HG03097 (cell line): ENCODE measurements at regions not wholly inside any gene's neighbourhood (a gene's known extent, or its start where the extent isn't known, plus 50 kb on each side); places are given as distances from the start of the nearest gene placed in this dataset.
"Not testable (repeated sequence)": the region's sequence is repeated elsewhere in the genome, so short reads cannot be mapped to it uniquely, and the experiment has no call there.

Experiments used
- ATAC-seq: cut with Tn5 transposase; IDR thresholded peaks from one replicate; pipeline ENCODE4 v1.9.1; 2021; ENCODE audit not compliant: unreplicated experiment, low FRiP score

DNA sequence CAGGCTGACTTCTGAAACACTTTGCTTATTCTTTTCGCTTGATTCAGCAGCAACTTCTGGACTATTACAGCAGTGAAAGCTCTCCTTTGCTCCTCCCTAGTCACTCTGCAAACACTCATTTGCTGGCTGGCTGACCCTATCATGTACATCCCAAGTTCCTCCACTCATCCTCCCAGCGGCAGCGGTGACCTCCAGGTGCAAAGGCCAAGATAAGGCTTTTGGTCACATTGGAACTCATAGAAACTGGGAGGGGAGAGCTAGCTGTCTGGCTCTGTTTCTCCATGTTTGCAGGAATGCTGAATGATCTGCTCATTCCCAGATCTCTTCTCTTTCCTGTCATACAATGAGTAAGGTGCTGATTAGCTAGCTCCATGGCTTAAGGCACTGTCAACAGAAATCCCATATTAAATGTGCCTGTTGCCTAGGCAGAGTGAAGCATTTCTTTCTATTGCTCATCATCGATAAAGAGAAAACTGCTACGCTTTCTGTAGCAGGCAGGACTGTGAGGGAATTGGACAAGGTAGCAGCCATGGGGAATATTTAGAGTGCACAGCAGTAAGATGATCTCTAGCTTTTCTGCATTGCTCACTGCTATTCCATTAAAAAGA, 250.5 kb upstream of the PDE4D start:
- ATAC-seq, result no peak

DNA sequence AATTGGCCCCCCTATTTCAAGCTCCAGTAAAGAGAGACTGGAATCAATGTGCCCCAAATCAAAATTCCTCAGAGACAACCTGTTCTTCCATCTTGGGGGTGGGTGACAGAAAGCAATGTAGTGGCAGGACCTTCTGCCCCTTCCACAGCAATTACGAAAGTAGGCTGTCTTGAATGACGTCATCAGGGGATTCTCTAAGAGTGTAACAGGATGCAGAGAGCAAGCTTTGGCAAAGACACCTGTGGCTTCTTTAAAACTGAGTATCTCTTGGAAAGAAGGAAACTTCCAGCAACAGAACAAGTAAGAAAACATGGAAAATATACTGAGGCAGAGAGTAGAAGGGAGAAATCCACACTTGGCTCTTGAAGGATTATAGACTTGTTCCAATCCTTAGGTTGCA, 247.6 kb upstream of the PDE4D start:
- ATAC-seq, result no peak

DNA sequence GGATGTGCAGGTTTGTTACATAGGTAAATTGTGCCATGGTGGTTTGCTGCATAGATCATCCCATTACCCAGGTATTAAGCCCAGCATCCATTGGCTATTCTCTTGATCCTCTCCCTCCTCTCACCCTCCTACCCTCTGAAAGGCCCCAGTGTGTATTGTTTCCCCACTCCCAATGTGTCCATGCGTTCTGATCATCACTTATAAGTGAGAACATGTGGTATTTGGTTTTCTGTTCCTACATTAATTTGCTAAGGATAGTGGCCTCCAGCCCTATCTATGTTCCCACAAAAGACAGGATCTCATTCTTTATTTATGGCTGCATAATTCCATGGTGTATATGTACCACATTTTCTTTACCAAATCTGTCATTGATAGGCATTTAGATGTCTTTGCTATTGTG, 243.3 kb upstream of the PDE4D start:
- ATAC-seq, result no peak

DNA sequence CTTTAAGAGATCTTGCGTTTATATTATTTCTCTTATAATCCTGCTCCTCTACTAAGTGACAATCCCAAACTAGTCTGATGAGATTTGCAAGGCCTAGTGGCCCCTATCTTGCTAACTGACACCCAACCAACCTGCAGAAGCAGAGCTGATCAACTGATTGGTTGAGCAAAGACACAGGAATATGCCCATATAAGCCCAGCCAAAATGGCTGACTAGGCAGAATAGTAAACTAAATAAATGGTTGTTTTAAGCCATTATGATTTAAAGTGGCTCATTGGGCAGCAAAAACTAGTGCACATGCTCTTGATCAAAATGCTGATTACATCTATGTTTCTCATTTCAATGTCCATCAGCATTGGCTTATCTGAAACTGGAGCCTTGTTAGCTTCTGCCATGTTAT, 238.0 kb upstream of the PDE4D start:
- ATAC-seq, result no peak

DNA sequence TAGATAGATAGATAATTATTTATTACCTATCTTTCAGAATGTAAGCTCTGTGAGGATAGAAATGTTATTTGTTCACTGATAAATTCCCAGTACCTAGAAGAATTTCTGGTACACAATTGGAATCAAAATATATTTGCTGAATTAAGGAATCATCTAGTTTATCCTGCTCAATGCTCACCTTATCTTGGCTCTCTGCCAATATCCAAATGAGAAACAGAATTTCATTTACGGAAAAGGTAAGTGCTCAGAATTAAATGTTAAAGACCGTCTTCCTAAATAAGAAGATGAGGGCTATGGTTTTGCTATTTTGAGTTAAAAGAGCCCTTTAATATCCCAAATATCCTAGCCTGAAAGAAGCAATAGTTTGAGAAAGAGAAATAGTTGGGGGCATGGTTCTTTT, 232.1 kb upstream of the PDE4D start:
- ATAC-seq, result no peak

DNA sequence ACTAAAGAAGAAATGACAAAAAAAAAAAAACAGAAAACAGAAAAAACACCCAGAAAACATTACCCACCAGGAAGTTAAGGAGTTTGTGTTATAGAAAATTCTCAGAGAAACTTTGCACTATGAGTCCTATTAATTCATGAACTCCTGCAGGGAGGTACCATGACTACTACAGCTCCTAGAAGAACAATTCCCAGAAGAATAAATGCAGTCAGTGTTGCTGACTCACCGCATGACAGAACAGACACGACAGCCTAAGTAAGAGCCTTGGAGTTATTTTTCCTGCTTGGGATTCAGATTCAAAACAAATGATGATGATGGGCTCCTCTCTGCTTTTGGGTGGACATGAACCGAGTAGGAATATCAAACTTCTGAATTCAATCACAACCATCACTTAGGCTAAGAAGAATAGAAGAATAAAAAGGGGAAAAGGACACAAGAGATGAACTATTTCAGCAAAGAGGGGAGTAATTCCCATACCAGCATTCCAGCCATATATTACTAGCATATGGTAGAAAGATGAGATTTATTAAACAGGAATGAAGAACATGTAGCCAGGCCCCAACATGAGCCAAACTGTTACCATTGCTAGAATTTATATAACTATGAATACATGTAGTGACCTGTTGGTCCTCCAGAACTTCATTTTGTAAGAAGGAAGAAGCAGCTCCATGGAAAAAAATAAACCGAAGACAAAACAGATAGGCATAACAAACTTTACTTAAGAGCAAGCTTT, 209.6 kb upstream of the PDE4D start:
- ATAC-seq, result no peak

DNA sequence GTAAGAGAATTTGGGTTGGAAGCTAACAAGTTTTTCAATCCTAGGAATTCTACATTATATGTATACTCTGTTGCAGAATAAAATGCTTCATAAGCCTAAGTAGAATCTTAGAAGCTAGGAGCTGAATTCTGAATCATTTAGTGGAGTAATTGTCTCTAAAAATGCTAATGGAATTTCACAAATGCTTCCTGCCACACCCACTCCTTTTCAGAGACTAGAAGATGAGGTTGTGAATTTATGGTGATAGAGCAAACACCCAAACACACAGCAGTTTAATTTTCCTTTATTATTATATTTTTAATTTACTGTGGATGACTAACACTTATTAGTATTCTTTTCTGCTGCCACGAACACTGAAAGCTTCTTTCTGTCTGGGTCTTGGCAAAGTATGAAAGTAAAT, 208.0 kb upstream of the PDE4D start:
- no peak for ATAC-seq

DNA sequence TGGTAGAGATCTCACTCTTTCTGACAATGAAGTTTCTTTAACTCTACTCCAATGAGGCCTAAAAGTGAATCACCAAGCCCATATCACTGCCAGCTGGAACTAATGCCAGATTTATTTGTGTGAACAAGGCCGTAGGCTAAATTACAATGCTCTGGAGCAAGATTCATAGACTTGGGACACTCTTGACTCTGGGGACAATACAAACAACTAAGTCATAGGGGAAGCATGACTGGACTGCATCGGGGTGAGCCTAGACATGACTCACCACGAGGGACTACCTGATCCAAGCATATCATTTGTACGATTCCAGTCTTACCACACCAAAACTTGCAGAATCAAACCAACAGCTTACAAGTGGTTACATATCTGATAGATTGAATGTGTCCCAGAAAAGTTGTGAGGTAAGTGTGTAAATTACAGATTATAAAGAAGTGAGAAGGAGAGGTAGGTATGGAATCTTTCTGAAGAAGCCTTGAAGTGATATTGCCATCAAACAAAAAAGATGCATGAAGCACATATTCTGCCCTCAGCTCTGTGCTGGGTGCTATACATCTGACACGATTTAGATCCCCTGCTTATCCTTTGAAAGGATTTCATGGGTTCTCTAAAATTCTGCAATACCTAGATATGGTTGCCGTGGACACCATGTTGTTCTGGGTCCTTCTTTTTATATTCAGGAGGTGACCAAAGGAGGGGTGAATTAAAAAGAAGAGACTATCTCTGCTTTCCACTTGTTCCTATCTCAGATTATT, 199.3 kb upstream of the PDE4D start:
- ATAC-seq, result no peak

DNA sequence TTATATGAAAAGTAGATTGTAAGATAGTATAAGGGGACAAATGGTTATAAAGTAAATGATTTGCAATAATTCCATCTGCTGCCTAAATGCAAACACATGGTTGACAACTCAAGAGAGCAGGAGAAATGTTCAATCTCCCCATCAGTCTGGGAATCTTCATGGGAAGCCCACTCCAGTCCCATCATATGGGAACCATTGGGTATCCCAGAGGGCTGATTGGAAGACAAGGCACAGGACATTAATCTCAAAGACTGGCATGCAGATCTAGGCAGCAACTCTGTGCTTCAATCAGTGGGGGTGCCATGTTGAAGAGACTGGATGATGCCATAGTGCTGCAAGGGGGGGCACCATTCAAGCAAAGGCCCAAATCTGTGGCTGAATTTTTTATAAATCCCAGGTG, 193.1 kb upstream of the PDE4D start:
- no peak for ATAC-seq

DNA sequence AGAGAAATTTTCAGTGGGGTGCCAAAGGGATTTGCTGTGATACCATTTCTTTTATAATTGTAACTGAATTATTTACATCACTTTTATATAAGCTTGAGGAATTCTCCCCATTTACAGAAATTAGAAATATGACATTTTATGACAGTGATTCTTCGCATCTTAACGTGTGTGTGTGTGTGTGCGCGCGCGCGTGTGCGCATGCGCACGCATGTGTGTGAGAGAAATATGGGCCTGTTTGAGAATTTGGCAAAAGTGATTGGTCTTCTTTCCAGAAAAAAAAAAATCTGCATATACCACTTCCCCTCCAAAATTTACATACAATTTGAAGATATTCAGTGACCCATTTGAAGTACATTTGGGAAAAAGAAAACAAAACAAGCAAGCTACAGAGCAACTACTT, 190.7 kb upstream of the PDE4D start:
- no peak for ATAC-seq

DNA sequence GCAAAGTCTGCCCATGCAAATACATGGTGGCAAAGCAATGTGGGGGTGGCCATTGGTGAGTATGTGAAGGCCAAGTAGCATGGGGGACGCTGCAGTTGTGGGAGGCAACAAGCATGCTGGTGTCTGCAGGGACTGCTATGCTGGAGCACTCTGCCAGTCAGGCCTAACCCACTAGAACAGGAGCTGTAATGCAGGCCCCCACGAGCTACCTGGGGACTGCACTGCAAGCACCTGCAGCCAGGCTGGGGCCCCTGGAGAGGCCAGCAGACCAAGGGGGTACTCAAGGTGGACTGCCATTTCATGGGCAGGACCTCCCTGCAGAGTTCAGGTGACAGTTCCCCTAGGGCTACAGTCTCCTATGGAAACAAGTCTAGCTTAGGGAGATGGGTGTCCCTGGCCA, 183.8 kb upstream of the PDE4D start:
- ATAC-seq, result no peak

DNA sequence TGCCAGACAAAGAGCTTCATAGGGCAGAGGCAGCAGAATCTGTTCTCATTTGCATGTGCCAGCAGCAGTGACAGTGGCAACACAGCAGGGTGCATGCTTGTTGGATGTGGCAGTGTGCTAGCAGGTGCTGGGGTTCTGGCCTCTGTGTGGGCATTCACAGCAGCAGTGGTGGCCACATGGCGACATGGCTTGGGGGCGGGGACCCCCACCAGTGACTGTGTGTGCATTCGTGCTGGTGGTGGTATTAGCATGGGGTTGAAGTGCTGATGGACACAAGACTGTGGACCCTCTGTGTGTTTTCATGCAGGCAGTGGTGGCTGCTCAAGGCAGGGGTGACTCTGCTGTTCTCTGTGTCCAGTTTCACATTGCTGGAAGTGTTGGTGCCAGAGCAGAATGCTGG, 183.2 kb upstream of the PDE4D start:
- no peak for ATAC-seq

DNA sequence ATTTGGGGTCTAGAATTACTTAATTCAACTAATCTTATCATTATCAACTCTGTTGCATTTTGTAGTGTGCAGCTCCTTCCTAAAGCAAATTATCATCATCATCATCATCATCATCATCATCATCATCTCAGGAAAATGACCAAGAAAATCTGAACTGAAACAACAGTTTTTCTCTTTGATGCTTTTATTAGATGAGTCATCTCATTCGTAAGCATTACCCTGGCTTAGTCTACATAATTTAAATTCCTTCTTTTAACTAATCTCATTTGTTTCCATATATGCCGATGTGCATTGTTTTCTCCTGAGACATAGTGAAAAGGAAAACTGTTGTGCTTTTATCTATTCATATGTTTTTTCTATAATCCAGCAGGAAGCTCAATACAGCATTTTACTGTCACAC, 173.0 kb upstream of the PDE4D start:
- no peak for ATAC-seq

DNA sequence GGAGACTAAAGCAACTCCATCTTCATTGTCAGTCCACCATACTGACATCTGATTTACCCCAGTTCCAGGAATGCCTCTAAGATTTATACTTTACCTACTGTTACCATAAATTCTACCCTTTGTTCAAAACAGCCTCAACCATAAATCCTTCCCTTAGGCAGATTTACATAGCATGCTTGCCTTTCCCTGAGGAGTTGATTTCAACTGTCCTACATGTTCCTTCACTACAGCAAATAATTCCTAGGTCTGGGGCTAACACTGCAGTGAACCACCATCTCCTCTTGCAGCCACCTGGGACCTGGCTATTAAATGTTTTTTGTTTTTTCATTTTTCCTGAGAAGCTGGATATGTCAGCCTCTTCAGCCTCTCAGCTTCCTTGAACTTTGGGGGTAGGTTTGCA, 166.9 kb upstream of the PDE4D start:
- ATAC-seq, result no peak

DNA sequence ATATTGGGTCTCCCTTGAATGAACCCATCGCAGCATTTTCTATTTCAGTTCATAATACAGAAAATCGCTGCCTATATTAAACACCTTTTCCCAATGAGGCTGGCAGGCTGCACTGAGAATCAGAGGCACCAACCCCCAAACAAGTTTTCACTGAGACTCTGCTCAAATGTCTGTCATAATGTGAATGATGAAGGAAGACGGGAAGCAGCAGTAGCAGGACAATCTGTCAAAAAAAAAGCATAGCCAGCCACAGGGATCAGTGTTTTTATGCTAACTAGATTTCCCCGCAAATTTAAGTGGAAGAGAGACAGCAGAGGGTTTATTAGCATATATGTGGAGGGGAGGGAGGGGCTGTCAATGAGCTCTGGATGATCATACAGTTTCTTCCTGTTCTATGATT, 162.7 kb upstream of the PDE4D start:
- ATAC-seq, result no peak

DNA sequence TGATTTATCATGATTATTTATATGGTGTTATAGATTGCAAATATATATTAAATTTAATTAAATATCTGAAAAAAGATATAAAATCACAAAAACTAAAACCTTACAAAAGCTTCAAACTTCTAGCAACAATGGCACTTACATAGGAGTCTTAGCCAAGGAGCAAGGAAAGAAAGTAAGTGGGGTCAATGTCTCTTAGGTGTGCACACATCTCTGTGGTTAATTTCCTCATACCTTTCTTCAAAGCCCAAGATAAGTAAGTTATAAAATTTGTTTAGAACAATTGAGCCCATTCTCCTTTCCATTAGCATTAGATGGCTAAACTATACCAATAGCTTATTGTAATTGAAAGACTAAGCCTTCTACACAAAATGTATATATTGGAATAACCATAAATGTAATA, 161.6 kb upstream of the PDE4D start:
- no peak for ATAC-seq

DNA sequence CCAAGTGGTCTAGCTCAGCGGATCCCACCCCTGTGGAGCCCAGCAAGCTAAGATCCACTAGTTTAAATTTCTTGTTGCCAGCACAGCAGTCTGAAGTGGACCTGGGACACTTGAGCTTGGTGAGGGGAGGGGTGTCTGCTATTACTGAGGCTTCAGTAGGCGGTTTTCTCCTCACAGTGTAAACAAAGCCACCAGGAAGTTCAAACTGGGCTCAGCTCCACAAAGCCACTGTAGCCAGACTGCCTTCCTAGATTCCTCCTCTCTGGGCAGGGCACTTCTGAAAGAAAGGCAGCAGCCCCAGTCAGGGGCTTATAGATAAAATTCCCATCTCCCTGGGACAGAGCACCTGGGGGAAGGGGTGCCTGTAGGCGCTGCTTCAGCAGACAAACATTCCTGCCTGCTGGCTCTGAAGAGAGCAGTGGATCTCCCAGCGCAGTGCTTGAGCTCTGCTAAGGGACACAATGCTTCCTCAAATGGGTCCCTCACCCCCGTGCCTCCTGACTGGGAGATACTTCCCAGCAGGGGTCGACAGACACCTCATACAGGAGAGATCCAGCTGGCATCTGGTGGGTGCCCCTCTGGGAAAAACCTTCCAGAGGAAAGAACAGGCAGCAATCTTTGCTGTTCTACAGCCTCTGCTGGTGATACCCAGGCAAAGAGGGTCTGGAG, 148.6 kb upstream of the PDE4D start:
- not testable (repeated sequence) for ATAC-seq

DNA sequence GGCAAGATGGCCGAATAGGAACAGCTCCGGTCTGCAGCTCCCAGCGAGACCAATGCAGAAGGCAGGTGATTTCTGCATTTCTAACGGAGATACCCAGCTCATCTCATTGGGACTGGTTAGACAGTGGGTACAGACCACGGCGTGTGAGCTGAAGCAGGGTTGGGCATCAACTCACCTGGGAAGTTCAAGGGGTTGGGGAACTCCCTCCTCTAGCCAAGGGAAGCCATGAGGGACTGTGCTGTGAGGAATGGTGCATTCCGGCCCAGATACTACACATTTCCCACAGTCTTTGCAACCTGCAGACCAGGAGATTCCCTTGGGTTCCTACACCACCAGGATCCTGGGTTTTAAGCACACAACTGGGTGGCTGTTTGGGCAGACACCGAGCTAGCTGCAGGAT, 148.0 kb upstream of the PDE4D start:
- not testable (repeated sequence) for ATAC-seq

DNA sequence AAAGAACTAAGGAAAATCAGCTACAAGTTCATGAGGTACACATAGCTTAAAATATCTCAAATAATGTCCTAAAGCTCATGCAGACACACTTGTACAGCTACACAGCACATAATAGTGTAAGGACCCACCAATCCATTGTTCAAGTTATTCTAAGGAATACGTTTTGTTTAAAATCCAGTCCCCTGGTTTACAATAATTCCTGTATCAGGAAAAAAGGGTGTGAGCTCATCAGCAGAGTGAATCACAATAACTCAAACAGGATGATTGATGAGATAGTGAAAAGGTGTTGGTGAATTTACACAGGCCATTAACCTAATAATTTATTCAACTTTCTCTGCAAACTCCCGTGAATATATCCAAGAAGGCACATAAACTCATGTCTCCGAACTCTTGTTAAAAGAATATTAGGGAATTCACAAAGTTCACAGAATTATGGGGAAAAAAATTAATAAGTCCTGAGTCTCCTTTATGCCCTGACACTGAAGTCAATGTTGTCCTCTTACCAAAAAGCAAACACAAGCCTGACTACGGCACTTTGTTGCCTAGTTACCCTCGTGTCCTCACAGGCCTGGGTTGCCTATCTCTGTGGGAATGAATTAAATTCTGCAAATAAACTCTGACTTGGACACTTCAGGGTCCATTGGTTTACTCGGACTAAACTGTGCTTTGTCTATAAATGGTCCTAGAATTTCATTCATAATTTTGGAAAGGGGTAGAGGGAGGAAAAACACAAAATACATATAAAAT, 142.8 kb upstream of the PDE4D start:
- ATAC-seq, result no peak

DNA sequence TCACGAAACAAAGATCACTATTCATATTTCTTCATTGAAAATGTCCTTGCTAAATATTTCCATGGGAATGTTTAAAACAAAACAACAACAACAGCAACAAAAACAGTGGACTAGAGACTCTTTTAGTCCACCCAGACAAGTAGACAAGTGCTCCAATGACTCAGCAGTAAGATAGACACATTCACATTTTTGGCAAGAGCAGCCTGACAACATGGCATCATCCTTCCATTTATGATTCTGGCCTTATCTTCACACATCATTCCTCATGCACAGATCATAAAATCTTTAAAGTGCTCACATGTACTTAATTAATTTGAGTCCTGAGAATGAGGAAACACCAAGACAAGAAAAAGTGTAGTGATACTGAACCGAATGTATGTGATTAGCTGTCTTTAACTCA, 132.6 kb upstream of the PDE4D start:
- ATAC-seq, result no peak

DNA sequence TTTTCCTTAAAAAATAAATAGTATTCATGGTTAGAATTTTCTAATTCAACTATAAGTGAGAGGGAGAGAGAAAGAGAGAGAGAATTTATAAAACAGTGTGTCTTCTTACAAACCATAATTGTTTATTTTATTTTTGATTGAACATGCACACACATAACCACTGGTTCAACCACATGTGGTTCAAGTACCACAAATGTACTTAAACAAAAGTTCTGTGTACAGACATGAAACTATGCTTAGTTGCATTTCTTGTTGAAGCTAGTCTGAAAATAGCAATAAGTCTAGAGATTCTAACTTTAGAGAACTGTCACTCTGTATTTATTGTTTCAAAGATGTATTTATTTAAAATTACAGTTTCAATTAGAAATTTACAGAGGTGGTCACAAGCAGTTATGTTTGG, 130.6 kb upstream of the PDE4D start:
- no peak for ATAC-seq
